ENCODE measurements at regions not wholly inside any gene's neighbourhood (a gene's known extent, or its start where the extent isn't known, plus 50 kb on each side); places are given as distances from the start of the nearest gene placed in this dataset.

GRCh38 chrX:109266034-109266433, 215.9 kb downstream of the GUCY2F start:
- CTCF ChIA-PET: no interaction called here

GRCh38 chrX:109264878-109265277, 217.0 kb downstream of the GUCY2F start:
- Histone ChIP-seq H3K9me3 (ENCODE audit: control insufficient read depth, insufficient read depth, low read depth, low read length) (no peaks in the 10 kb centered on the region), H3K4me3 (ENCODE audit: low read depth in 2 of 2, low read length in 2 of 2) (no peak overlapping the region), H3K36me3 (ENCODE audit: control insufficient read depth, insufficient read depth, low read length) (no peaks in the 10 kb centered on the region), H3K27me3 (ENCODE audit: control insufficient read depth, insufficient read depth, low read length) (no peaks in the 10 kb centered on the region), H3K27ac (ENCODE audit: low read length) (no peak overlapping the region), H3K4me1 (ENCODE audit: control insufficient read depth, insufficient read depth, low read length) (no peaks in the 10 kb centered on the region)
- in situ Hi-C loops (cut with HindIII; ENCODE audit: low pct_unique_long_range_greater_than_20kb, low sequenced_read_pairs): no loop called here
- no peak for DNase-seq (ENCODE audit: low read depth, low spot score)
- no TSS peak for BruUV-seq (replicated peaks)
- intact Hi-C loops (cut with micrococcal nuclease; ENCODE audit: unreplicated experiment): no loop called here
- TF ChIP-seq CTCF (IDR thresholded peaks at IDR 0.05) (no peak), SIN3A (IDR thresholded peaks at IDR 0.05; ENCODE audit: borderline replicate concordance, insufficient read depth, low read depth, low read length) (no peak), REST (IDR thresholded peaks at IDR 0.05; ENCODE audit: insufficient read depth in 1 of 2, low read depth in 2 of 2, low read length in 1 of 2) (no peak), TCF7L2 (IDR thresholded peaks at IDR 0.05; ENCODE audit: low read depth, low read length) (no peak), POLR2AphosphoS5 (IDR thresholded peaks at IDR 0.05; ENCODE audit: low read depth, low read length) (no peak)
- POLR2A ChIA-PET: no interaction called here
- no peak for ATAC-seq
- CTCF ChIA-PET: no interaction called here

More at GRCh38 chrX:109266034-109266433, 215.9 kb downstream of the GUCY2F start:
- no peaks in the 10 kb centered on the region for H3K36me3 ChIP-seq (ENCODE audit: control insufficient read depth, insufficient read depth, low read length)
- DNase-seq (ENCODE audit: low read depth, low spot score) (no peak), ATAC-seq (no peak)
- no peak overlapping the region for H3K27ac ChIP-seq (ENCODE audit: low read length)
- TF ChIP-seq POLR2AphosphoS5 (IDR thresholded peaks at IDR 0.05; ENCODE audit: low read depth, low read length) (no peak), SIN3A (IDR thresholded peaks at IDR 0.05; ENCODE audit: borderline replicate concordance, insufficient read depth, low read depth, low read length) (no peak), REST (IDR thresholded peaks at IDR 0.05; ENCODE audit: insufficient read depth in 1 of 2, low read depth in 2 of 2, low read length in 1 of 2) (no peak), TCF7L2 (IDR thresholded peaks at IDR 0.05; ENCODE audit: low read depth, low read length) (no peak)
- POLR2A ChIA-PET: no interaction called here
- in situ Hi-C loops (cut with HindIII; ENCODE audit: low pct_unique_long_range_greater_than_20kb, low sequenced_read_pairs) (no loop called here), intact Hi-C loops (cut with micrococcal nuclease; ENCODE audit: unreplicated experiment) (no loop called here)
- no TSS peak for BruUV-seq (replicated peaks)
- H3K27me3 ChIP-seq (ENCODE audit: control insufficient read depth, insufficient read depth, low read length): no peaks in the 10 kb centered on the region
- no peaks in the 10 kb centered on the region for H3K4me1 ChIP-seq (ENCODE audit: control insufficient read depth, insufficient read depth, low read length)
- no peak overlapping the region for H3K4me3 ChIP-seq (ENCODE audit: low read depth in 2 of 2, low read length in 2 of 2)
- no peaks in the 10 kb centered on the region for H3K9me3 ChIP-seq (ENCODE audit: control insufficient read depth, insufficient read depth, low read depth, low read length)

Data from Panc1 (cell line).